GM12878 (cell line): ENCODE measurements at regions not wholly inside any gene's neighbourhood (a gene's known extent, or its start where the extent isn't known, plus 50 kb on each side); places are given as distances from the start of the nearest gene placed in this dataset.

ENCODE experiments used
- ATAC-seq: fragments of 200-7000 bp; cut with Tn5 transposase; 3 replicates; pipeline ENCODE4 v1.9.1; 2020; ENCODE audit warnings: mild to moderate bottlenecking, moderate library complexity
- BruUV-seq: library from RNA; stranded (reverse); fragments of 400-500 nt; replicated peaks from 2 replicates; lab custom pipeline; 2021; lab: Mats Ljungman, UMichigan
- CTCF ChIA-PET: fragments of 300-600 bp; sonication (Branson Sonifier 250); formaldehyde crosslinking; extraction: SDS; loops from one replicate; lab custom pipeline; 2021; ENCODE audit warnings: inconsistent platforms; lab: Yijun Ruan, JAX
- POLR2A ChIA-PET: fragments of 350-600 bp; formaldehyde crosslinking; extraction: SDS; loops from one replicate; lab custom pipeline; 2021; ENCODE audit warnings: inconsistent platforms; lab: Charles Lee
- RAD21 ChIA-PET: fragments of 300-600 bp; sonication (Branson Sonifier 250); formaldehyde crosslinking; loops from one replicate; lab custom pipeline; 2023; ENCODE audit warnings: antibody characterized with exemption; ENCODE audit not compliant: unreplicated experiment; lab: Charles Lee
- SMC1A ChIA-PET: fragments of 300-600 bp; sonication (Branson Sonifier 250); formaldehyde crosslinking; loops from one replicate; lab custom pipeline; 2023; ENCODE audit not compliant: unreplicated experiment, uncharacterized antibody; lab: Charles Lee
- DNase-seq: peaks from one replicate; pipeline ENCODE4 v3.0.0-alpha.2; 2011; ENCODE audit warnings: low read depth, low spot score
- FAIRE-seq: peaks from 3 replicates; lab custom pipeline; 2011; peaks lifted over from hg19 to GRCh38; lab: Jason Lieb, UNC
- H2AFZ ChIP-seq: 2 replicates; pipeline ENCODE4 v1.6.0; 2011; ENCODE audit warnings: low read depth, low read length, control low read depth; ENCODE audit not compliant: control insufficient read depth
- H3K27ac ChIP-seq: 2 replicates; pipeline ENCODE4 v1.5.1; 2011; ENCODE audit warnings: control low read depth; ENCODE audit not compliant: control insufficient read depth, insufficient read depth
- H3K27me3 ChIP-seq, 2 experiments: replicated peaks in 1 of 2; 2 replicates each; pipeline versions ENCODE4 v1.6.0 to v1.6.1; 2011; ENCODE audit warnings: low read length in 1 of 2; ENCODE audit not compliant: control insufficient read depth in 2 of 2, insufficient read depth in 2 of 2
- H3K36me3 ChIP-seq, 2 experiments: 2 replicates each; pipeline ENCODE4 v1.5.1; 2011; ENCODE audit warnings: low read length in 1 of 2; ENCODE audit not compliant: control insufficient read depth in 2 of 2, insufficient read depth in 2 of 2
- H3K4me1 ChIP-seq: 2 replicates; pipeline ENCODE4 v1.6.1; 2011; ENCODE audit warnings: mild to moderate bottlenecking, low read length, moderate library complexity, mixed read lengths; ENCODE audit not compliant: control insufficient read depth, insufficient read depth
- H3K4me2 ChIP-seq: 2 replicates; pipeline ENCODE4 v1.6.0; 2011; ENCODE audit warnings: control low read depth; ENCODE audit not compliant: control insufficient read depth, insufficient read depth
- H3K4me3 ChIP-seq: fragments of 200-600 bp; sonication (generic); 2 replicates; pipeline ENCODE4 v1.5.1; 2016
- H3K79me2 ChIP-seq: 2 replicates; pipeline ENCODE4 v1.6.0; 2011; ENCODE audit warnings: low read length; ENCODE audit not compliant: control insufficient read depth, insufficient read depth
- H3K9ac ChIP-seq: 2 replicates; pipeline ENCODE4 v1.8.0; 2011; ENCODE audit warnings: low read length, control low read depth, mixed read lengths; ENCODE audit not compliant: control insufficient read depth, insufficient read depth
- H3K9me3 ChIP-seq: replicated peaks from 3 replicates; pipeline ENCODE4 v1.5.1; 2011; ENCODE audit warnings: mild to moderate bottlenecking, low read length; ENCODE audit not compliant: control insufficient read depth, insufficient read depth
- H4K20me1 ChIP-seq: 2 replicates; pipeline ENCODE4 v1.6.0; 2011; ENCODE audit not compliant: control insufficient read depth, insufficient read depth
- CEBPZ ChIP-seq: fragments of 150-350 bp; IDR thresholded peaks from 2 replicates; pipeline ENCODE4 v1.6.1; 2016; ENCODE audit warnings: low read depth, low read length
- NR2F1 ChIP-seq: fragments of 450-650 bp; conservative IDR thresholded peaks from 2 replicates; pipeline ENCODE4 v1.6.1; 2017; ENCODE audit warnings: mild to moderate bottlenecking
- POLR2AphosphoS2 ChIP-seq: IDR thresholded peaks from 2 replicates; pipeline ENCODE4 v1.6.1; 2011; ENCODE audit warnings: low read depth, mild to moderate bottlenecking, low read length, improper control_type of control experiment, moderate library complexity
- RAD51 ChIP-seq: fragments of 450-650 bp; IDR thresholded peaks from 2 replicates; pipeline ENCODE4 v1.6.1; 2016; ENCODE audit warnings: moderate library complexity, mild to moderate bottlenecking, inconsistent platforms
- SMAD1 ChIP-seq: fragments of 450-650 bp; IDR thresholded peaks from 2 replicates; pipeline ENCODE4 v1.6.1; 2018; ENCODE audit warnings: mild to moderate bottlenecking, low read depth; ENCODE audit not compliant: partially characterized antibody
- WRNIP1 ChIP-seq: IDR thresholded peaks from 2 replicates; pipeline ENCODE4 v1.6.1; 2011; ENCODE audit warnings: low read depth, low read length, improper control_type of control experiment, borderline replicate concordance
- WGBS: methylation state at CpG from one replicate; pipeline ENCODE4 v1.1.6; 2016; ENCODE audit warnings: low lambda C conversion rate; ENCODE audit not compliant: insufficient replicate concordance, insufficient coverage; ENCODE audit errors: missing lambda C conversion rate; 5-methylcytosine and 5-hydroxymethylcytosine counted together
- in situ Hi-C: fragments of 300-500 bp; cut with MboI; formaldehyde crosslinking; loops from 9 replicates; pipeline ENCODE4 v1.14.3; 2018; ENCODE audit warnings: mixed read lengths
- intact Hi-C: fragments of 100-400 bp; cut with micrococcal nuclease; formaldehyde crosslinking; loops from one replicate; pipeline ENCODE4 v1.14.2; 2022; ENCODE audit not compliant: unreplicated experiment
- TF ChIP-seq, protein P1 (sequence below): fragments of 450-650 bp; IDR thresholded peaks from 2 replicates; pipeline ENCODE4 v1.6.1; 2017; ENCODE audit warnings: mild to moderate bottlenecking, moderate library complexity
- TF ChIP-seq, protein P2 (sequence below): fragments of 450-650 bp; conservative IDR thresholded peaks from 2 replicates; pipeline ENCODE4 v1.6.1; 2017; ENCODE audit warnings: mild to moderate bottlenecking, moderate library complexity
- TF ChIP-seq, protein P3 (sequence below): IDR thresholded peaks from 2 replicates; pipeline ENCODE4 v1.6.1; 2012; ENCODE audit warnings: low read length, inconsistent platforms
- TF ChIP-seq, protein P4 (sequence below): fragments of 450-650 bp; IDR thresholded peaks from 2 replicates; pipeline ENCODE4 v1.6.1; 2014; ENCODE audit warnings: mild to moderate bottlenecking
- TF ChIP-seq, protein P5 (sequence below): IDR thresholded peaks from 2 replicates; pipeline ENCODE4 v1.6.1; 2011; ENCODE audit warnings: low read depth, mild to moderate bottlenecking, low read length, moderate library complexity, borderline replicate concordance; ENCODE audit errors: extremely low read depth

DNA sequence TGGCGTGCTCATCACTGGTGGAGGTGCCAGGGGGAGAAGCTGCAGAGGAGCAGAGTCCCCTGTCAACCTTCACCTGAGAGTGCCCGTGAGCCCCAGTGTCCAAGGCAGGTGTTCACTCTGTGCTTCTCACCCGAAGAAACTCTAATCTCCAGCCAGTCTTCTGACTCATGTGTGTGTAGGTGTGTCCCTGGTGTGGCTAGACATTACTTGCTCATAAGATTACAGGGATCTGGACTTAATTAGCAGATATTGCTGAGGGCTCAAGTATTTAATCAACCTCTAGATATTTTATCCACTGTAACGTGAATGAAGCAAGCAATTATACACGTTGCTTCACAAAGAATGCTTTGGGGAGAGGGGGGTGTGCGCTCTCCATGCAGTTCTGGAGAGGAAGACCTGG is 72.5 kb downstream of the MED10 start:
- FAIRE-seq, result no peak
- Histone ChIP-seq H2AFZ (no peak overlapping the region), H3K4me1 (no peaks in the 10 kb centered on the region), H3K27me3 (no peaks in the 10 kb centered on the region; a peak in 1 of 4 replicates), H3K79me2 (no peaks in the 10 kb centered on the region), H4K20me1 (no peaks in the 10 kb centered on the region; the same call in none of the 2 replicates), H3K4me2 (no peak overlapping the region), H3K9ac (no peak overlapping the region), H3K36me3 (no peaks in the 10 kb centered on the region), H3K27ac (no peak overlapping the region), H3K4me3 (no peak overlapping the region), H3K9me3 (no peaks in the 10 kb centered on the region)
- RAD21 ChIA-PET, result interaction anchor here (1.4 kb wide), 1 partner anchor 304 kb away, joined by 4 read pairs; no protein-coding TSS in a partner anchor
- intact Hi-C loops (no loop called here), in situ Hi-C loops (no loop called here)
- CTCF ChIA-PET, result no interaction called here
- SMC1A ChIA-PET, result interaction anchor here (1.1 kb wide), 1 partner anchor 9 kb away, joined by 3 read pairs; no protein-coding TSS in a partner anchor
- no TSS peak for BruUV-seq
- POLR2A ChIA-PET, result no interaction called here
- no peak for ATAC-seq
- 11% methylated on average over 6 of the region's 6 CpGs for WGBS
- no peak for DNase-seq
- TF ChIP-seq, protein P1, sequence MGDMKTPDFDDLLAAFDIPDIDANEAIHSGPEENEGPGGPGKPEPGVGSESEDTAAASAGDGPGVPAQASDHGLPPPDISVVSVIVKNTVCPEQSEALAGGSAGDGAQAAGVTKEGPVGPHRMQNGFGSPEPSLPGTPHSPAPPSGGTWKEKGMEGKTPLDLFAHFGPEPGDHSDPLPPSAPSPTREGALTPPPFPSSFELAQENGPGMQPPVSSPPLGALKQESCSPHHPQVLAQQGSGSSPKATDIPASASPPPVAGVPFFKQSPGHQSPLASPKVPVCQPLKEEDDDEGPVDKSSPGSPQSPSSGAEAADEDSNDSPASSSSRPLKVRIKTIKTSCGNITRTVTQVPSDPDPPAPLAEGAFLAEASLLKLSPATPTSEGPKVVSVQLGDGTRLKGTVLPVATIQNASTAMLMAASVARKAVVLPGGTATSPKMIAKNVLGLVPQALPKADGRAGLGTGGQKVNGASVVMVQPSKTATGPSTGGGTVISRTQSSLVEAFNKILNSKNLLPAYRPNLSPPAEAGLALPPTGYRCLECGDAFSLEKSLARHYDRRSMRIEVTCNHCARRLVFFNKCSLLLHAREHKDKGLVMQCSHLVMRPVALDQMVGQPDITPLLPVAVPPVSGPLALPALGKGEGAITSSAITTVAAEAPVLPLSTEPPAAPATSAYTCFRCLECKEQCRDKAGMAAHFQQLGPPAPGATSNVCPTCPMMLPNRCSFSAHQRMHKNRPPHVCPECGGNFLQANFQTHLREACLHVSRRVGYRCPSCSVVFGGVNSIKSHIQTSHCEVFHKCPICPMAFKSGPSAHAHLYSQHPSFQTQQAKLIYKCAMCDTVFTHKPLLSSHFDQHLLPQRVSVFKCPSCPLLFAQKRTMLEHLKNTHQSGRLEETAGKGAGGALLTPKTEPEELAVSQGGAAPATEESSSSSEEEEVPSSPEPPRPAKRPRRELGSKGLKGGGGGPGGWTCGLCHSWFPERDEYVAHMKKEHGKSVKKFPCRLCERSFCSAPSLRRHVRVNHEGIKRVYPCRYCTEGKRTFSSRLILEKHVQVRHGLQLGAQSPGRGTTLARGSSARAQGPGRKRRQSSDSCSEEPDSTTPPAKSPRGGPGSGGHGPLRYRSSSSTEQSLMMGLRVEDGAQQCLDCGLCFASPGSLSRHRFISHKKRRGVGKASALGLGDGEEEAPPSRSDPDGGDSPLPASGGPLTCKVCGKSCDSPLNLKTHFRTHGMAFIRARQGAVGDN, result no peak
- TF ChIP-seq, protein P2, sequence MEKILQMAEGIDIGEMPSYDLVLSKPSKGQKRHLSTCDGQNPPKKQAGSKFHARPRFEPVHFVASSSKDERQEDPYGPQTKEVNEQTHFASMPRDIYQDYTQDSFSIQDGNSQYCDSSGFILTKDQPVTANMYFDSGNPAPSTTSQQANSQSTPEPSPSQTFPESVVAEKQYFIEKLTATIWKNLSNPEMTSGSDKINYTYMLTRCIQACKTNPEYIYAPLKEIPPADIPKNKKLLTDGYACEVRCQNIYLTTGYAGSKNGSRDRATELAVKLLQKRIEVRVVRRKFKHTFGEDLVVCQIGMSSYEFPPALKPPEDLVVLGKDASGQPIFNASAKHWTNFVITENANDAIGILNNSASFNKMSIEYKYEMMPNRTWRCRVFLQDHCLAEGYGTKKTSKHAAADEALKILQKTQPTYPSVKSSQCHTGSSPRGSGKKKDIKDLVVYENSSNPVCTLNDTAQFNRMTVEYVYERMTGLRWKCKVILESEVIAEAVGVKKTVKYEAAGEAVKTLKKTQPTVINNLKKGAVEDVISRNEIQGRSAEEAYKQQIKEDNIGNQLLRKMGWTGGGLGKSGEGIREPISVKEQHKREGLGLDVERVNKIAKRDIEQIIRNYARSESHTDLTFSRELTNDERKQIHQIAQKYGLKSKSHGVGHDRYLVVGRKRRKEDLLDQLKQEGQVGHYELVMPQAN, result no peak
- TF ChIP-seq, protein P3, sequence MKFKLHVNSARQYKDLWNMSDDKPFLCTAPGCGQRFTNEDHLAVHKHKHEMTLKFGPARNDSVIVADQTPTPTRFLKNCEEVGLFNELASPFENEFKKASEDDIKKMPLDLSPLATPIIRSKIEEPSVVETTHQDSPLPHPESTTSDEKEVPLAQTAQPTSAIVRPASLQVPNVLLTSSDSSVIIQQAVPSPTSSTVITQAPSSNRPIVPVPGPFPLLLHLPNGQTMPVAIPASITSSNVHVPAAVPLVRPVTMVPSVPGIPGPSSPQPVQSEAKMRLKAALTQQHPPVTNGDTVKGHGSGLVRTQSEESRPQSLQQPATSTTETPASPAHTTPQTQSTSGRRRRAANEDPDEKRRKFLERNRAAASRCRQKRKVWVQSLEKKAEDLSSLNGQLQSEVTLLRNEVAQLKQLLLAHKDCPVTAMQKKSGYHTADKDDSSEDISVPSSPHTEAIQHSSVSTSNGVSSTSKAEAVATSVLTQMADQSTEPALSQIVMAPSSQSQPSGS, result no peak
- TF ChIP-seq, protein P4, sequence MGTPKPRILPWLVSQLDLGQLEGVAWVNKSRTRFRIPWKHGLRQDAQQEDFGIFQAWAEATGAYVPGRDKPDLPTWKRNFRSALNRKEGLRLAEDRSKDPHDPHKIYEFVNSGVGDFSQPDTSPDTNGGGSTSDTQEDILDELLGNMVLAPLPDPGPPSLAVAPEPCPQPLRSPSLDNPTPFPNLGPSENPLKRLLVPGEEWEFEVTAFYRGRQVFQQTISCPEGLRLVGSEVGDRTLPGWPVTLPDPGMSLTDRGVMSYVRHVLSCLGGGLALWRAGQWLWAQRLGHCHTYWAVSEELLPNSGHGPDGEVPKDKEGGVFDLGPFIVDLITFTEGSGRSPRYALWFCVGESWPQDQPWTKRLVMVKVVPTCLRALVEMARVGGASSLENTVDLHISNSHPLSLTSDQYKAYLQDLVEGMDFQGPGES, result no peak
- TF ChIP-seq POLR2AphosphoS2, result no peak
- TF ChIP-seq RAD51, result no peak
- no peak for TF ChIP-seq WRNIP1
- TF ChIP-seq NR2F1, result no peak
- TF ChIP-seq, protein P5, sequence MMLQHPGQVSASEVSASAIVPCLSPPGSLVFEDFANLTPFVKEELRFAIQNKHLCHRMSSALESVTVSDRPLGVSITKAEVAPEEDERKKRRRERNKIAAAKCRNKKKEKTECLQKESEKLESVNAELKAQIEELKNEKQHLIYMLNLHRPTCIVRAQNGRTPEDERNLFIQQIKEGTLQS, result no peak
- TF ChIP-seq CEBPZ, result no peak
- no peak for TF ChIP-seq SMAD1
